GM21381 (cell line): ENCODE measurements at regions not wholly inside any gene's neighbourhood (a gene's known extent, or its start where the extent isn't known, plus 50 kb on each side); places are given as distances from the start of the nearest gene placed in this dataset.
"Not testable (repeated sequence)": the region's sequence is repeated elsewhere in the genome, so short reads cannot be mapped to it uniquely, and the experiment has no call there.

Source experiments
- ATAC-seq: cut with Tn5 transposase; IDR thresholded peaks from one replicate; pipeline ENCODE4 v1.9.1; 2021; ENCODE audit warnings: mild to moderate bottlenecking, moderate library complexity; ENCODE audit not compliant: unreplicated experiment

DNA sequence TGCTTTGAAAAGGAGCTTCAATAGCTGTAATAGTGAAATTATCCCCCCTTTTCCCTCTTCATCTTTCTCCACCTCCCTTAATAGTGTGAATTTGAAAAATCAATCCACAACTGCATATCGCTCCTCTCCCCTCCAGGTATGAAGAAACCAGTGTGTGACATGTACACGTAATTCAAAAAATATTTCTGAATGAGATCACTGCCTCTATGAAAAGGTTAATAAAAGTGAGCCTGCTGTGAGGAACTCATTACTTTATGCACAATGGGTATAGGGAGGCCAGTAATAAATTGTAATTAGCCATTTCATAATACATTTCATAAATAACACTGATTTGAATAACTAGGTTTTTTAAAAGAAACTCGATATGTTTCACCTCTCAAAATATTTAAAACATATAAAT, 209.0 kb upstream of the KYNU start:
- ATAC-seq = no peak

DNA sequence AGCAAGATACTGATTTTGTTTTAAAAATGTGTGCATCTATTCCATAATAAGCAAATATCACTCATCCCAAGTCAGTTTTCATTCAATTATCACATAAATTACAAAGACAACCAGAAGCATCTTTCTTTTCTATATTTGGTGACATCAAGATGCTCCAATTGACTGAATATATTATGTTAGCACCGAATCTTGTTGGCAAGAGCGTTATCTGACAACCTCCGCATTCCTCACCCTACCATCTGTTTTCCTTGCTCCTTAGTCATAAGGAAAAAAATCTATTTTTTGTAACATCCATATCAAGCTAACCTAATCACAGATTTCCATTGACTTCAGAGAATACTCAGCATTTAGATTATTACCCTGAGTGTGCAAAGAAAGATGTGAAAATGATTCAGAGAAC, 212.2 kb upstream of the KYNU start:
- no peak for ATAC-seq

- no peak for ATAC-seq
Measured at GRCh38 chr2:142650601-142651000, 226.9 kb upstream of the KYNU start.

GRCh38 chr2:142649581-142649980, 227.9 kb upstream of the KYNU start:
- ATAC-seq = no peak

DNA sequence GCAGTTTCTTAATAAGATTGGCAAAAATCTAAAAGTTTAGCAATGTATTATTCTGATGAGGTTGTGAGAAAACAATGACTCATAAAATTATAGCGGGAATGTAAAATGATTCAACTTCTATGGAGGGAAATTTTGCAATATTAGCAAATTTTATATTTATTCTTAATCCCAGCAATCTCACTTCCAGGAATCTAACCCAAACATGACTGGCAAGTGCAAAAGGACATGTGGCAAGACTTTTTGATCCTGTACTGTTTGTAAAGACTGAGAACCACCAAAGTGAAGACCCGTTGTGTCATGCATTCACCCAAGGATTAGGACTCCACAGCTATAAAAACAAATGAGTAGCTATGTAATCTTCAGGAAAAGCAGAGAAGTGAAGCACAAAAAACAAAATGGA, 234.8 kb upstream of the KYNU start:
- no peak for ATAC-seq

DNA sequence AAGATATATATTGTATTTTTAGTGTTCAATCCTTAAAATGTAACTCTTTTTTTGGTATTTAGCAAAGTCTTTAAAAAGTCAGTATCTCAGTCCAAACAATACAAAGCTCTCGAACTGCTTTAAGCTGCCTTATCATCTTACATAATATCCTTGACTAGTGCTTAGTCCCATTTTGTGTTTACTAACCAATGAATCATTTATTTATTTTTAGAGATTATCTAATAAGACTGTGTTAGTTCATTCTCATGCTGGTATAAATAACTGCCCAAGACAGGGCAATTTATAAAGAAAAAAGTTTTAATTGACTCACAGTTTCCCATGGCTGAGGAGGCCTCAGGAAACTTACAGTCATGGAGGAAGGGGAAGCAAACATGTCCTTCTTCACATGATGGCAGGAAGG, 248.3 kb upstream of the KYNU start:
- no peak for ATAC-seq

DNA sequence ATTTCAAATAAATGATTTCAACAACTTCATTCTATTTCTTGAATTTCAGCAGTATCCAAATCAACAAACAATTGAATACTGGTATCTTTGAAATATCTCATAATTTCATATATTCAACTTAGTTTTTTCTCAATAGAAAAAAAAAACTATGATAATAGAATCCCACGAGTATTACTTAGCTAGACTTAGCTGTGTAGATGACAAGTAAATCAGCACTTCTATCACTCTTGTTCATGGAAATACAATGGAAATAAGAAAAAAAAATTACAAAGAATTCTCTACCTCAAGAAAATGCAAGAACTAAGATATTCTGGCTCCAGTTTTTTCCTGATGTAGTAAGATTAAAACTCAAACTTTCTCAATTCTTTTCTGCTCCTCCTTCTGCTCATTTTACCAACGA, 256.2 kb upstream of the KYNU start:
- ATAC-seq = no peak

- ATAC-seq = no peak
Measured at GRCh38 chr2:142617461-142617860, 260.0 kb upstream of the KYNU start.

DNA sequence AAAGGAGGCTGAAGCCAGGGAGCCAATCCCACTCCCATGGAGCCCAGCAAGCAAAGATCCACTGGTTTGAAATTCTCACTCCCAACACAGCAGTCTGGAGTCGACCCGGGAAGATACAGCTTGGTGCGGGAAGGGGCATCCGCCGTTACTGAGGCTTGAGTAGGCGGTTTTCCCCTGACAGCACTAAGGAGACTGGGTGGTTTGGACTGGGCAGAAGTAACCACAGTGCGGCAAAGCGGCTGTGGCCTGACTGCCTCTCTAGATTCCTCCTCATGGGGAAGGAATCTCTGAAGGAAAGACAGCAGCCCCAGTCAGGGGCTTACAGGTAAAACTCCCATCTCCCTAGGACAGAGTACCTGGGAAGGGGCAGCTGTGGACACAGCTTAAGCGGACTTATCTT, 261.6 kb upstream of the KYNU start:
- no peak for ATAC-seq

DNA sequence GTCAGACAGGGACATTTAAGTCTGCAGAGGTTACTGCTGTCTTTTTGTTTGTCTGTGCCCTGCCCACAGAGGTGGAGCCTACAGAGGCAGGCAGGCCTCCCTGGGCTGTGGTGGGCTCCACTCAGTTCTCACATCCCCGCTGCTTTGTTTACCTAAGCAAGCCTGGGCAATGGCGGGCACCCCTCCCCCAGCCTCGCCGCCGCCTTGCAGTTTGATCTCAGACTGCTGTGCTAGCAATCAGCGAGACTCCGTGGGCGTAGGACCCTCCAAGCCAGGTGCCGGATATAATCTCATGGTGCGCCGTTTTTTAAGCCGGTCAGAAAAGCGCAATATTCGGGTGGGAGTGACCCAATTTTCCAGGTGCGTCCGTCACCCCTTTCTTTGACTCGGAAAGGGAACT, 264.3 kb upstream of the KYNU start:
- ATAC-seq = not testable (repeated sequence)

DNA sequence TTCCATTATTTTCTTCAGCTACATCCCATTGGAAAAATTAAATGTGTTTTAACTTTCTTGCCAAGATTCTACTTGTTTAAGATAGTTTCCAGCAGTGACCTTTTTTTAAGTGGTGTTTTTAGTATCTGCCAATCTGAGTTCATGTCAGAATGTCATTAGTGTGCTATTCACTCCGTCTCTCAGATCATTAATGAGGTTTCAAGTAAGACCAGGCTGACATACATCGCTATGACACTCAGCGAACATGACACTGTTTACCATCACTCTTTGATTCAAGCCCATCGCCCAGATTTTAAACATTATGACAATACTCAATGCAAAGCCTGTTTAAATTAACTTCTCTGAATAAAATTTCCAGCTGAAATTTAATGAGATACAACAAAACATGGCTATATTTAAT, 272.0 kb upstream of the KYNU start:
- no peak for ATAC-seq

DNA sequence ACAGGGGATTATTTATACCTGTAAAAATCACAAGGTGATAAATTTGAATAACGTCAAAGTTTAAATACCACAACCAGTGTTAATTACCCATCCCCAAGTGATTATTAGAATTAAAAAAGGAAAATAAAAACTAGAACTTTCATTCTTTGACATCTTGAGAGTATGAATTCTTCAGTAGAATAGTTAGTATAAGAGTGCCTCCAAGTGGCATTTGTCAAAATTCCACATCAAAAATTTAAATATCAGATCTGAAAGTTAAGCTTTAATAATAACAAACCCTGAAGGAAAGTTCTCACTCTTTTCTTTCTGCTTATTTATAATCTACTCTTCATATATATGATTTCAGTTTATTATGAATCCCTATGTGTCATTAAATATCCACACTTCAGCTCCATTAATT, 273.7 kb upstream of the KYNU start:
- ATAC-seq = no peak

DNA sequence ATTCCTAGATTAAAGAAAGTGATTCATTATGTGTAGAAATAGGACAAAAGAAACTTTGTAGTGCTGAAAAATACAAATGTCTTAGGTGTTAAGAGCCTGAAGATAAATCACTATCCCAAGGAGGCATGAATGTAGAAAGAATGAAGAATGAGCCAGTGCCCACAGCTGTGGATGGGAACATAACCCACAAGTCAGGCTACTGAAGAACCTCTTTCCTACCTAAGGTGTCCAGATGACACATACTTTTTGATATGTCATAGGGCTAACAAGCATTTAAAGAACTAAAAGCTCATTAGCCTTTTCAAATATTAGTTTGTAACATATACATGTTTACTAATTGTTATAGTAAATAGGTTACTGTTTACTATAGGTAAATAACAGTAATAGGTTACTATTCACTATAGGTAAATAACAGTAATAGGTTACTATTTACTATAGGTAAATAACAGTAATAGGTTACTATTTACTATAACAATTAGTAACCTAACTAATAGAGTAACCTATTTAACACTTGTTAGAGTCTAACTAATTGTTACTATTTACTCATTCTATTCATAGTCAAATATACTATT, 275.0 kb upstream of the KYNU start:
- ATAC-seq = no peak

- ATAC-seq = no peak
Measured at GRCh38 chr2:142601794-142602193, 275.7 kb upstream of the KYNU start.

GRCh38 chr2:142599504-142599903, 278.0 kb upstream of the KYNU start:
- no peak for ATAC-seq

DNA sequence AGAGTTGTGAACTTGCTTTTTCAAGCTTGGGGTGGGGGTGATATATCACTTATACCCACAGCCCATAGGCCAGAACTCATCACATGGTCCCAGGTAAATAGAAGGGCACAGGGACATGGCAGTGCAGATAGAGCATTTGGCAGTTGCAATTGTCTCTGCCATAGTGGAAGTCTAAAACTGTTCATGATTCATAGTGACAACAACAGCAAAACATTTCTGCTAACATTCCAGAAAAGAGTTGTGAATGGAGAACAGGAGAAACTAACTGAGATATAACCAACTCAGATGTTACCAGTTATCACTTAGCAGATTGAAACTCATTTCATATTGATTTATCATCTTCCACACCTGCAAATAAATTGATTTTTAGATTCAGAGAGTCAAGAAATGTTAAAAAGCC, 278.6 kb upstream of the KYNU start:
- ATAC-seq = no peak

DNA sequence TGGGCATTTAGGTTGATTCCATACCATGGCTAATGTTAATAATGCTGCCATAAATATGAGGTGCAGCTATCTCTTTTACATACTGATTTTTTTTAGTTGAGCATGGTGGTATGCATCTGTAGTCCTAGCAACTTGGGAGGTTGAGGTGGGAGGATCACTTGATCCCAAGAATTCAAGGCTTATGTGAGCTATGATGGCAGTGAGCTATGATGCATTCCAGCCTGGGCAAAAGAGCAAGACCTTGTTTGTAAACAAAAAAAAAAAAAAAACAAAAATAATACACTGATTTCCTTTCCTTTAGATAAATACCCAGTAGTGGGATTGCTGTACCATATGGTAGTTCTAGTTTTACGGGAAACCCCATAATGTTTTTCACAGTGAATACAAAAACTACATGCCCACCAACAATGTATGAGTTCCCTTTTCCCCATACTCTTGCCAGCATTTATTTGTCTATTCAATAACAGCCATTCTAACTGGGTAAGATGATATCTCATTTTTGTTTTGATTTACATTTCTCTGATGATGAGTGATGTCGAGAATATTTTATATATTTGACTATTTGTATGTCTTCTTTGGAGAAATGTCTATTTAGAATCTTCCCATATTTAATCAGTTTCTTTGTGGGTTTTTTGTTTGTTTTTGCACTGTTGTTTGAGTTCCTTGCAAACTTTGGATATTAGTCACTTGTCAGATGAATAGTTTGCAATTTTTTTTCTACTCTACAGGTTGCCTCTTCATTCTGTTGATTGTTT, 281.0 kb upstream of the KYNU start:
- ATAC-seq = no peak

DNA sequence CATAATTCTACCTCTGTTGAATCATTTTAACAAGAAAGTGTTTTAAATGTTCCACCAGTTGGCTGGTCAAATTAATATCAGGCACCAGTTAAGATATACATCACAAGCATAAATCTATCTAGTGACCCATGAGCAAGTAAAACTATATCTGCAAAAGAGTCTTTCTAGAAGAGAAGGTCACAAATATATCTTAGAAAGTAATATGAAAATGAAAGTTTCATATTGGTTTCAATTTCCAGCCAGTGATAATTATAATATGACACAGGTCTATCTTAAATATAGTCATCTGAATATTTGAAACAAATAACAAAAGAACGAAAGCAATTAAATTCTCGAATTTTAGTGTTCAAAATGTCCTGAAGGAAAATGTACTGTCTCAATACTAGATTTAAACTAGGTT, 282.5 kb upstream of the KYNU start:
- no peak for ATAC-seq

DNA sequence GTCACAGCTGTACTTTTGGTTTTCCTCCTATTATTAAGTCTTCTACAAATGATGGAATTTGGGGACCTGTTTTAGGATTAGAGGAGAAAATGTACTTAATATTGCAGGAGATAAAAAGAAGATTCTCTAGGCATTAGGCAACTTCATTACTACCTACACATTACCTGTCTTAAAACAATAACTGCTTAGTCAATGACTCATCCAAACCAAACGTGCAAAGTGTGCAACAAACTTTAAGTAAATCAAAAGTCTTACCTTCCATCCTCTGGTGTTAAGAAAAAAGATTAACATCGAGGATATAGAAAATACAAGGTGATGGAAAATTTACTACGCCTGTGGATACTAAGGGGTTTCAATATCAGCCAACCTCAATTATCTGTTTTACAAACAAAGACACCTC, 285.3 kb upstream of the KYNU start:
- no peak for ATAC-seq

- ATAC-seq = no peak
Measured at GRCh38 chr2:142591420-142591819, 286.0 kb upstream of the KYNU start.

DNA sequence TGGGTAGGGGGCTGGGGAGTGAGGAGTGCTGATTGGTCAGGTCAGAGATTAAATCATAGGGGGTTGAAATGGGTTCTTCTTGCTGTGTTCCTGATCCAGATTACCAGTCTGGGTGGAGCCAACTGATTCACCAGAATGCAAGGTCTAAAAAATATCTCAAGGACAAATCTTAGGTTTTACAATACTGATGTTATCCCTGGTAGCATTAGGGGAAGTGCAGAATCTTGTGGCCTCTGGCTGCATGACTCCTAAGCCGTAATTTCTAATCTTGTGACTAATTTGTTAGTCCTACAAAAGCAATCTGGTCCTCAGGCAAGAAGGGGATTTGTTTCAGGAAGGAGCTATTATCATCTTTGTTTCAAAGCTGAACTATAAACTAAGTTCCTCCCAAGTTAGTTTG, 289.2 kb upstream of the KYNU start:
- no peak for ATAC-seq

DNA sequence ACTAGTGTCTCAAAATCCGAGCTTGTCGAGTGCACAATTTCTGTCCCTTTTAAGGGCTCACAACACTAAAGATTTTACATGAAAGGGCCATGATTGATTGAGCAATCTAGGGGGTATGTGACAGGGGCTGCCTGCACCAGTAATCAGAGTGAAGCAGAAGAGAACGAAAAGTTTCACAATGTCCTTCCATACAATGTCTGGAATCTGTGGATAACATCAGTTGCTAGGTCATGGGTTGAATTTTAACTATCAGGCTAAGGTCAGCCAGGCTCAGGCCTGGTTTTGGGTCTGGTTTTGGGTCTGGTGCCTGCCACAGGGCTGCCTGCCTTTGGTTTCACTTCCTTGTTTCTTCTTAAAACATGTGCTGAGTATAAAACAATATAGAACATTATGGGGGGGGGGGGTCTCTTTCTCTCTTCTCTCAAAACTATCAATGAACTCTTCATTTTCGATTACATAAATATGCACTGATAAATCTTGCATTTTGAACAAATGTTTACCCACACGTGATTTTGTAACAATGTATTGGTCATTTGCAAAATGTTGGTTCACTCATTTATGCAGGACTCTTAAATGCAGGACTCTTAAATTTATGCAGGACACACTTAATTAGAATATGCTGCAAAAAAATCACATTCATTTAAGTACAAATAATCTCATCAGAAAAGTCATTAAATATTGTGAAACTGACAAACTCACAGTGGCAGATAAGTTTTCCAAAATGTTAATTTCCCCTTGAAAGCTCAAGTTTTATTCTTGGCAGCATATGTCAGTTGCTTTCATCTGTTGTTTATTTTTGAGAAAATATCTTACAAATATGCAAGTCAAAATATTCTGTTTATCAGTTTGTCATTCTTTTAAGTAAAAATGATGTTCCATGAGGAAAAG, 290.5 kb upstream of the KYNU start:
- no peak for ATAC-seq
